ENCODE measurements at regions not wholly inside any gene's neighbourhood (a gene's known extent, or its start where the extent isn't known, plus 50 kb on each side); places are given as distances from the start of the nearest gene placed in this dataset.

- intact Hi-C loops (cut with micrococcal nuclease), result no loop called here
- H3K9me3 Mint-ChIP-seq, result no peaks in the 10 kb centered on the region
- H3K36me3 Mint-ChIP-seq, result no peaks in the 10 kb centered on the region
- POLR2A ChIA-PET, result no interaction called here
- no peak for DNase-seq
- H3K4me1 Mint-ChIP-seq (ENCODE audit: low read depth), result peaks cover 11% of the 10 kb centered on the region
- no peak overlapping the region for H3K27ac Mint-ChIP-seq
- H3K27me3 Mint-ChIP-seq, result peaks cover 12% of the 10 kb centered on the region
- H3K4me3 Mint-ChIP-seq, result no peak overlapping the region
- CTCF ChIA-PET, result no interaction called here
These were observed 114.5 kb downstream of the TMA16 start for GRCh38 chr4:163609019-163609418.

- ChIA-PET CTCF (no interaction called here), POLR2A (no interaction called here)
- H3K9me3 Mint-ChIP-seq, result no peaks in the 10 kb centered on the region
- intact Hi-C loops (cut with micrococcal nuclease), result no loop called here
- no peaks in the 10 kb centered on the region for H3K36me3 Mint-ChIP-seq
- peaks cover 12% of the 10 kb centered on the region for H3K27me3 Mint-ChIP-seq
- peaks cover 11% of the 10 kb centered on the region for H3K4me1 Mint-ChIP-seq (ENCODE audit: low read depth)
- no peak overlapping the region for H3K4me3 Mint-ChIP-seq
- H3K27ac Mint-ChIP-seq, result no peak overlapping the region
- no peak for DNase-seq
These were observed 116.2 kb downstream of the TMA16 start for GRCh38 chr4:163610648-163611047.

- intact Hi-C loops (cut with micrococcal nuclease), result no loop called here
- H3K4me3 Mint-ChIP-seq, result no peak overlapping the region
- H3K9me3 Mint-ChIP-seq, result no peaks in the 10 kb centered on the region
- ChIA-PET POLR2A (no interaction called here), CTCF (no interaction called here)
- H3K4me1 Mint-ChIP-seq (ENCODE audit: low read depth), result peaks cover 11% of the 10 kb centered on the region
- peaks cover 12% of the 10 kb centered on the region for H3K27me3 Mint-ChIP-seq
- no peaks in the 10 kb centered on the region for H3K36me3 Mint-ChIP-seq
- DNase-seq, result no peak
- H3K27ac Mint-ChIP-seq, result no peak overlapping the region
These were observed 116.7 kb downstream of the TMA16 start for GRCh38 chr4:163611182-163611581.

GRCh38 chr4:163611784-163612445 is 117.4 kb downstream of the TMA16 start:
- H3K9me3 Mint-ChIP-seq, result no peaks in the 10 kb centered on the region
- H3K27ac Mint-ChIP-seq, result no peak overlapping the region
- no peak overlapping the region for H3K4me3 Mint-ChIP-seq
- H3K36me3 Mint-ChIP-seq, result no peaks in the 10 kb centered on the region
- H3K27me3 Mint-ChIP-seq, result peaks cover 11% of the 10 kb centered on the region
- H3K4me1 Mint-ChIP-seq (ENCODE audit: low read depth), result peaks cover 10% of the 10 kb centered on the region
- ChIA-PET POLR2A (no interaction called here), CTCF (no interaction called here)
- intact Hi-C loops (cut with micrococcal nuclease), result no loop called here
- DNase-seq, result no peak

GRCh38 chr4:163612762-163613161 is 118.3 kb downstream of the TMA16 start:
- Mint-ChIP-seq H3K36me3 (no peaks in the 10 kb centered on the region), H3K9me3 (no peaks in the 10 kb centered on the region), H3K4me3 (no peak overlapping the region), H3K4me1 (ENCODE audit: low read depth) (peaks cover 7% of the 10 kb centered on the region), H3K27ac (no peak overlapping the region), H3K27me3 (peaks cover 7% of the 10 kb centered on the region)
- ChIA-PET CTCF (no interaction called here), POLR2A (no interaction called here)
- intact Hi-C loops (cut with micrococcal nuclease), result no loop called here
- no peak for DNase-seq

- no peaks in the 10 kb centered on the region for H3K36me3 Mint-ChIP-seq
- peaks cover 4% of the 10 kb centered on the region for H3K4me1 Mint-ChIP-seq (ENCODE audit: low read depth)
- no peak overlapping the region for H3K27ac Mint-ChIP-seq
- H3K4me3 Mint-ChIP-seq, result no peak overlapping the region
- ChIA-PET CTCF (no interaction called here), POLR2A (no interaction called here)
- intact Hi-C loops (cut with micrococcal nuclease), result no loop called here
- no peaks in the 10 kb centered on the region for H3K9me3 Mint-ChIP-seq
- H3K27me3 Mint-ChIP-seq, result peaks cover 7% of the 10 kb centered on the region
- no peak for DNase-seq
These were observed 118.9 kb downstream of the TMA16 start for GRCh38 chr4:163613383-163613782.

- H3K9me3 Mint-ChIP-seq, result no peaks in the 10 kb centered on the region
- DNase-seq, result no peak
- H3K36me3 Mint-ChIP-seq, result no peaks in the 10 kb centered on the region
- no peak overlapping the region for H3K4me3 Mint-ChIP-seq
- intact Hi-C loops (cut with micrococcal nuclease), result no loop called here
- no peaks in the 10 kb centered on the region for H3K4me1 Mint-ChIP-seq (ENCODE audit: low read depth)
- H3K27ac Mint-ChIP-seq, result no peak overlapping the region
- H3K27me3 Mint-ChIP-seq, result peaks cover 7% of the 10 kb centered on the region
- POLR2A ChIA-PET, result no interaction called here
- CTCF ChIA-PET, result no interaction called here
These were observed 120.4 kb downstream of the TMA16 start for GRCh38 chr4:163614866-163615265.

- no peaks in the 10 kb centered on the region for H3K27me3 Mint-ChIP-seq
- intact Hi-C loops (cut with micrococcal nuclease), result no loop called here
- ChIA-PET CTCF (no interaction called here), POLR2A (no interaction called here)
- no peak overlapping the region for H3K27ac Mint-ChIP-seq
- no peak for DNase-seq
- H3K4me3 Mint-ChIP-seq, result no peak overlapping the region
- peaks cover 10% of the 10 kb centered on the region for H3K4me1 Mint-ChIP-seq (ENCODE audit: low read depth)
- no peaks in the 10 kb centered on the region for H3K36me3 Mint-ChIP-seq
- H3K9me3 Mint-ChIP-seq, result no peaks in the 10 kb centered on the region
These were observed 124.4 kb downstream of the TMA16 start for GRCh38 chr4:163618845-163619244.

GRCh38 chr4:163620738-163621137 is 126.2 kb downstream of the TMA16 start:
- Mint-ChIP-seq H3K27ac (no peak overlapping the region), H3K36me3 (no peaks in the 10 kb centered on the region), H3K4me1 (ENCODE audit: low read depth) (peaks cover 29% of the 10 kb centered on the region), H3K4me3 (no peak overlapping the region), H3K9me3 (no peaks in the 10 kb centered on the region), H3K27me3 (no peaks in the 10 kb centered on the region)
- CTCF ChIA-PET, result no interaction called here
- DNase-seq, result no peak
- intact Hi-C loops (cut with micrococcal nuclease), result no loop called here
- POLR2A ChIA-PET, result no interaction called here

GRCh38 chr4:163621821-163622220 is 127.3 kb downstream of the TMA16 start:
- no peaks in the 10 kb centered on the region for H3K27me3 Mint-ChIP-seq
- no peaks in the 10 kb centered on the region for H3K36me3 Mint-ChIP-seq
- H3K4me3 Mint-ChIP-seq, result no peak overlapping the region
- no peaks in the 10 kb centered on the region for H3K9me3 Mint-ChIP-seq
- H3K4me1 Mint-ChIP-seq (ENCODE audit: low read depth), result peaks cover 31% of the 10 kb centered on the region
- intact Hi-C loops (cut with micrococcal nuclease), result no loop called here
- CTCF ChIA-PET, result interaction anchor here (0.6 kb wide), 1 partner anchor 23 kb away, joined by 3 read pairs; no protein-coding TSS in a partner anchor
- H3K27ac Mint-ChIP-seq, result no peak overlapping the region
- POLR2A ChIA-PET, result no interaction called here
- no peak for DNase-seq

GRCh38 chr4:163622379-163623035 is 128.0 kb downstream of the TMA16 start:
- no peak for DNase-seq
- intact Hi-C loops (cut with micrococcal nuclease), result no loop called here
- H3K9me3 Mint-ChIP-seq, result no peaks in the 10 kb centered on the region
- H3K4me1 Mint-ChIP-seq (ENCODE audit: low read depth), result peaks cover 31% of the 10 kb centered on the region
- peaks cover 2% of the 10 kb centered on the region for H3K36me3 Mint-ChIP-seq
- H3K27me3 Mint-ChIP-seq, result no peaks in the 10 kb centered on the region
- H3K27ac Mint-ChIP-seq, result no peak overlapping the region
- H3K4me3 Mint-ChIP-seq, result no peak overlapping the region
- ChIA-PET CTCF (no interaction called here), POLR2A (no interaction called here)

- Mint-ChIP-seq H3K36me3 (peaks cover 8% of the 10 kb centered on the region), H3K9me3 (no peaks in the 10 kb centered on the region), H3K4me1 (ENCODE audit: low read depth) (peaks cover 31% of the 10 kb centered on the region), H3K4me3 (no peak overlapping the region), H3K27ac (no peak overlapping the region), H3K27me3 (no peaks in the 10 kb centered on the region)
- CTCF ChIA-PET, result no interaction called here
- DNase-seq, result no peak
- POLR2A ChIA-PET, result no interaction called here
- intact Hi-C loops (cut with micrococcal nuclease), result no loop called here
These were observed 129.3 kb downstream of the TMA16 start for GRCh38 chr4:163623787-163624186.

GRCh38 chr4:163624727-163625126 is 130.2 kb downstream of the TMA16 start:
- CTCF ChIA-PET, result no interaction called here
- H3K36me3 Mint-ChIP-seq, result peaks cover 8% of the 10 kb centered on the region
- intact Hi-C loops (cut with micrococcal nuclease), result no loop called here
- peaks cover 31% of the 10 kb centered on the region for H3K4me1 Mint-ChIP-seq (ENCODE audit: low read depth)
- DNase-seq, result no peak
- POLR2A ChIA-PET, result no interaction called here
- no peak overlapping the region for H3K4me3 Mint-ChIP-seq
- no peaks in the 10 kb centered on the region for H3K27me3 Mint-ChIP-seq
- H3K27ac Mint-ChIP-seq, result no peak overlapping the region
- H3K9me3 Mint-ChIP-seq, result no peaks in the 10 kb centered on the region

Measured in activated CD4-positive, alpha-beta memory T cell treated with anti-CD3 and anti-CD28 coated beads for 36 hours (primary cell).